ENCODE measurements at regions not wholly inside any gene's neighbourhood (a gene's known extent, or its start where the extent isn't known, plus 50 kb on each side); places are given as distances from the start of the nearest gene placed in this dataset.

GRCh38 chr6:115691433-115691832 is 369.3 kb downstream of the FRK start:
- FAIRE-seq, result no peak
- RAD21 ChIA-PET (ENCODE audit: unreplicated experiment), result no interaction called here
- no peak overlapping the region for H3K27ac ChIP-seq (ENCODE audit: control insufficient read depth, insufficient read depth)
- TF ChIP-seq MTA3 (IDR thresholded peaks at IDR 0.05; ENCODE audit: borderline replicate concordance, low read length), result no peak
- TF ChIP-seq, protein P1, sequence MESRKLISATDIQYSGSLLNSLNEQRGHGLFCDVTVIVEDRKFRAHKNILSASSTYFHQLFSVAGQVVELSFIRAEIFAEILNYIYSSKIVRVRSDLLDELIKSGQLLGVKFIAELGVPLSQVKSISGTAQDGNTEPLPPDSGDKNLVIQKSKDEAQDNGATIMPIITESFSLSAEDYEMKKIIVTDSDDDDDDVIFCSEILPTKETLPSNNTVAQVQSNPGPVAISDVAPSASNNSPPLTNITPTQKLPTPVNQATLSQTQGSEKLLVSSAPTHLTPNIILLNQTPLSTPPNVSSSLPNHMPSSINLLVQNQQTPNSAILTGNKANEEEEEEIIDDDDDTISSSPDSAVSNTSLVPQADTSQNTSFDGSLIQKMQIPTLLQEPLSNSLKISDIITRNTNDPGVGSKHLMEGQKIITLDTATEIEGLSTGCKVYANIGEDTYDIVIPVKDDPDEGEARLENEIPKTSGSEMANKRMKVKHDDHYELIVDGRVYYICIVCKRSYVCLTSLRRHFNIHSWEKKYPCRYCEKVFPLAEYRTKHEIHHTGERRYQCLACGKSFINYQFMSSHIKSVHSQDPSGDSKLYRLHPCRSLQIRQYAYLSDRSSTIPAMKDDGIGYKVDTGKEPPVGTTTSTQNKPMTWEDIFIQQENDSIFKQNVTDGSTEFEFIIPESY (IDR thresholded peaks at IDR 0.05), result no peak
- TF ChIP-seq BCL3 (IDR thresholded peaks at IDR 0.05; ENCODE audit: borderline replicate concordance, insufficient read depth, low read depth, low read length, poor library complexity, severe bottlenecking), result no peak
- no peak for TF ChIP-seq CBFB (IDR thresholded peaks at IDR 0.05; ENCODE audit: low read depth)
- no peak for TF ChIP-seq SMAD5 (IDR thresholded peaks at IDR 0.05; ENCODE audit: low read depth)
- no peak for TF ChIP-seq ZNF207 (IDR thresholded peaks at IDR 0.05; ENCODE audit: borderline replicate concordance)
- no peak for TF ChIP-seq RUNX3 (IDR thresholded peaks at IDR 0.05; ENCODE audit: low read length)
- TF ChIP-seq E2F8 (IDR thresholded peaks at IDR 0.05; ENCODE audit: low read depth, partially characterized antibody), result no peak
- no peak for TF ChIP-seq CHD4 (IDR thresholded peaks at IDR 0.05)
- no peak for TF ChIP-seq TCF3 (IDR thresholded peaks at IDR 0.05; ENCODE audit: borderline replicate concordance, insufficient read depth, low read depth, low read length)
- no peak for TF ChIP-seq CBX5 (IDR thresholded peaks at IDR 0.05; ENCODE audit: low read depth)
- TF ChIP-seq NBN (IDR thresholded peaks at IDR 0.05), result no peak
- no peak for TF ChIP-seq SRF (IDR thresholded peaks at IDR 0.05; ENCODE audit: low read depth in 2 of 2, low read length in 2 of 2)
- TF ChIP-seq SPI1 (IDR thresholded peaks at IDR 0.05; ENCODE audit: borderline replicate concordance, insufficient read depth, low read depth, low read length), result no peak
- TF ChIP-seq E2F4 (IDR thresholded peaks at IDR 0.05; ENCODE audit: low read depth, low read length), result no peak
- TF ChIP-seq EGR1 (IDR thresholded peaks at IDR 0.05; ENCODE audit: borderline replicate concordance in 1 of 2, low read depth in 2 of 2, low read length in 2 of 2), result no peak

More at GRCh38 chr6:115691433-115691832, 369.3 kb downstream of the FRK start:
- Histone ChIP-seq H3K4me2 (ENCODE audit: control insufficient read depth, insufficient read depth) (no peak overlapping the region), H3K4me3 (no peak overlapping the region), H2AFZ (ENCODE audit: control insufficient read depth, low read depth, low read length) (no peak overlapping the region), H3K9me3 (replicated peaks; ENCODE audit: control insufficient read depth, insufficient read depth, low read length) (no peaks in the 10 kb centered on the region), H3K4me1 (ENCODE audit: control insufficient read depth, insufficient read depth, low read length) (no peaks in the 10 kb centered on the region), H3K27me3 (replicated peaks in 1 of 2; ENCODE audit: control insufficient read depth in 2 of 2, insufficient read depth in 2 of 2, low read length in 1 of 2) (no peaks in the 10 kb centered on the region), H3K36me3 (ENCODE audit: control insufficient read depth in 2 of 2, insufficient read depth in 2 of 2, low read length in 1 of 2) (no peaks in the 10 kb centered on the region), H3K79me2 (ENCODE audit: control insufficient read depth, insufficient read depth, low read length) (no peaks in the 10 kb centered on the region), H4K20me1 (ENCODE audit: control insufficient read depth, insufficient read depth) (no peaks in the 10 kb centered on the region), H3K9ac (ENCODE audit: control insufficient read depth, insufficient read depth, low read length) (no peak overlapping the region)
- ATAC-seq, result no peak
- CTCF ChIA-PET, result no interaction called here
- in situ Hi-C loops (cut with MboI), result no loop called here
- intact Hi-C loops (cut with micrococcal nuclease; ENCODE audit: unreplicated experiment), result no loop called here
- SMC1A ChIA-PET (ENCODE audit: uncharacterized antibody, unreplicated experiment), result interaction anchor here (0.6 kb wide), 1 partner anchor 408 kb away, joined by 3 read pairs; no protein-coding TSS in a partner anchor
- POLR2A ChIA-PET, result no interaction called here
- no TSS peak for BruUV-seq (replicated peaks)
- DNase-seq (ENCODE audit: low read depth, low spot score), result no peak
